GM12891 (cell line): ENCODE measurements at regions not wholly inside any gene's neighbourhood (a gene's known extent, or its start where the extent isn't known, plus 50 kb on each side); places are given as distances from the start of the nearest gene placed in this dataset.

Source experiments
- DNase-seq: peaks from one replicate; pipeline ENCODE4 v3.0.0; 2011; ENCODE audit warnings: low spot score; ENCODE audit not compliant: insufficient read length
- FAIRE-seq: peaks from 2 replicates; lab custom pipeline; 2011; peaks lifted over from hg19 to GRCh38; lab: Jason Lieb, UNC
- PAX5 ChIP-seq: IDR thresholded peaks from 2 replicates; pipeline ENCODE4 v1.6.1; 2011; ENCODE audit warnings: low read length, moderate library complexity, mild to moderate bottlenecking; ENCODE audit not compliant: insufficient read depth, severe bottlenecking
- POLR2A ChIP-seq: IDR thresholded peaks from 2 replicates; pipeline ENCODE4 v1.6.1; 2011; ENCODE audit warnings: low read depth, low read length, control low read depth
- POLR2AphosphoS5 ChIP-seq: IDR thresholded peaks from 2 replicates; pipeline ENCODE4 v1.6.1; 2011; ENCODE audit warnings: low read depth, low read length, control low read depth
- POU2F2 ChIP-seq: IDR thresholded peaks from 2 replicates; pipeline ENCODE4 v1.6.1; 2011; ENCODE audit warnings: low read depth, mild to moderate bottlenecking, control low read depth, low read length, moderate library complexity
- SPI1 ChIP-seq: IDR thresholded peaks from 2 replicates; pipeline ENCODE4 v1.6.1; 2011; ENCODE audit warnings: low read depth, low read length, control low read depth
- TAF1 ChIP-seq: IDR thresholded peaks from 2 replicates; pipeline ENCODE4 v1.6.1; 2011; ENCODE audit warnings: low read depth, low read length, control low read depth

DNA sequence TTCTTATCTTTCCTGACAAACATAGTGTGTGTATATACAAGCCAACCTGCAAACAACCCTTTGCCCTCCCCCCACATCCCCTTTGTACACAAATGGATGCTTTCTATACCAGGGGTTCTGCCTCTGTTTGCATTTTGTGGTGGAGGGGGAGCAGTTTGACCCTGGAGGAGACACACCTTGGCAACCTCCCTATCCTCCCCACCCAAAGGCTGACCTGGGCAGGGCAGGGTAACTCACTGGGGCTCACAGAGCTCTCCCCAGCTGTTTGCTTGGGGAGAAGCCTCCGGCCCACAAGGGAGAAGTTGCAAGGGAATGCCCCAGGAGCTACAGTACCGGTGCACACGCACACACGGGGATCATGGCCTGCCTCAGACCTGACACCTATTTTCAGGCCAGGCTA, 372.6 kb downstream of the BCOR start:
- TF ChIP-seq POU2F2 = no peak
- no peak for TF ChIP-seq POLR2AphosphoS5
- no peak for TF ChIP-seq SPI1
- TF ChIP-seq PAX5 = no peak
- TF ChIP-seq TAF1 = no peak
- no peak for TF ChIP-seq POLR2A
- DNase-seq = no peak
- no peak for FAIRE-seq

DNA sequence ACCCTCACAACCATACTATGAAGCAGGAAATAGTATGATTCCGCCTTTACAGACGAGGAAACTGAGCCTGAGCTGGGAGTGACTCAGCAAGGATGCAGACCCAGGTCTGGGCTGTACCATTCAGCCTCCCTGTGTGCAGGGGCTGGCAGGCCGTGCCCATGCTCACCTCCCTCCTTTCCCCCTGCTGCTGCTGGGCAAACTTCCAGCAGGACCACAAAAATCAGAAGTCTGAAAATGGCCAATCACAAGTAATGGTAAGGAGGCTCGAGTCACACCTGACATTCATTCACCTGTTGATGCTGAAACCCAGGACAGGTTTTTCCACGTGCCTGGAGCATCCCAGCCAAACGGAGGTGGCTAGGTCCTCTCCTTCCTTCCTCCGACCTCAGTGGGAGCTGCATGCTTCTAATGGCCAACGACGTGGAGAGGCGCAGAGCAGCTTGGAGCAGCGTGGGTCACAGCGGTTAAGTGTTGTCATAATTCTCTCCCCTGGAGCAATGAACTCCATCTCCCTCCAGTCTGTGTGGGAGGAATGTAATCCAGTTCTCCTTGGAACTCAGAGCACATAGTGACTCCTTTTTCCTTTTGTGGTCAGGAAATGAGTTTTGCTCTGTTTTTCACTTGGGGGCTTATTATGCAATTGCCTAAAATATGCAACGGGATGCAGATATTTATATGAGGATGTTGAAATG, 371.7 kb downstream of the BCOR start:
- DNase-seq (no peak), FAIRE-seq (no peak)
- TF ChIP-seq POU2F2 (no peak), TAF1 (no peak), PAX5 (no peak), POLR2AphosphoS5 (no peak), SPI1 (no peak), POLR2A (no peak)

DNA sequence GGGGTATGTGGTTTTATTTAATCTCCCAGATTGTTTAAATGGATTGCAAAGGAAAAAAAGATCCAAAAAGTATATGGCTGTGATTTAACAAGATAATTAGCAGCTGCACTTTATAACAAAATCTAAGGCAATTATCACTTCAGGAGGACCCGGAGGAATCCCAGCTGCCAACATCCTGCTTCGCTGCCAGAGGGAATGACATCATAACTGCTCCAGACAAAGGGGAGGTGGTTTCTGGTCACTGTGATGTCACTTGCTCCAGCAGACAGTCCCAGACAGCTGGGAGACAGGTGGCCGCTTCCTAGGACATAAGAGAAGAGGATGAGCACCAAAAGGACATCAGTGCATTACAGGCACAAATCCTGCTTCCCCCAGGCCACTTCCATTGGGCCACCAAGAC, 371.0 kb downstream of the BCOR start:
- no peak for TF ChIP-seq POU2F2
- TF ChIP-seq SPI1 = no peak
- no peak for TF ChIP-seq TAF1
- no peak for TF ChIP-seq POLR2A
- no peak for TF ChIP-seq POLR2AphosphoS5
- TF ChIP-seq PAX5 = no peak
- FAIRE-seq = no peak
- DNase-seq = no peak

DNA sequence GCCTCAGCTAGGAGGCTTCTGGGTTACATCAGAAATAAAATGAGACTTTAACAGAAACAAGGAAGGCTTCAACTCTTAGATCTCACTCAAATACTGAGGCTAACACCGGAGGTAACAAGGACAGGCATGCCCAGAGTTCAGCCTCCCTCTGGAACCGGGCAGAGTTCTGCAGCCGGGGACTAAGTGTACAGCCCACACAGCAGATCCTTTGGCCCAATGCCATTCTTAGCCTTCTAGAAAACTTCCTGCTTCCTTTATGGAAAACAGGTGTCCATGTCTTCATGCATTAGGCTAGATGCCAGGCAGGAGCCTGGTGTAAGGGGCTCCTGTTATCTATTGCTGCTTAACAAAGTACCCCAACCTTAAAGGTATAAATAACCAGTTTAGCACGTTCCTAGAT, 369.7 kb downstream of the BCOR start:
- DNase-seq (no peak), FAIRE-seq (no peak)
- TF ChIP-seq POU2F2 (no peak), POLR2AphosphoS5 (no peak), SPI1 (no peak), TAF1 (no peak), POLR2A (no peak), PAX5 (no peak)

DNA sequence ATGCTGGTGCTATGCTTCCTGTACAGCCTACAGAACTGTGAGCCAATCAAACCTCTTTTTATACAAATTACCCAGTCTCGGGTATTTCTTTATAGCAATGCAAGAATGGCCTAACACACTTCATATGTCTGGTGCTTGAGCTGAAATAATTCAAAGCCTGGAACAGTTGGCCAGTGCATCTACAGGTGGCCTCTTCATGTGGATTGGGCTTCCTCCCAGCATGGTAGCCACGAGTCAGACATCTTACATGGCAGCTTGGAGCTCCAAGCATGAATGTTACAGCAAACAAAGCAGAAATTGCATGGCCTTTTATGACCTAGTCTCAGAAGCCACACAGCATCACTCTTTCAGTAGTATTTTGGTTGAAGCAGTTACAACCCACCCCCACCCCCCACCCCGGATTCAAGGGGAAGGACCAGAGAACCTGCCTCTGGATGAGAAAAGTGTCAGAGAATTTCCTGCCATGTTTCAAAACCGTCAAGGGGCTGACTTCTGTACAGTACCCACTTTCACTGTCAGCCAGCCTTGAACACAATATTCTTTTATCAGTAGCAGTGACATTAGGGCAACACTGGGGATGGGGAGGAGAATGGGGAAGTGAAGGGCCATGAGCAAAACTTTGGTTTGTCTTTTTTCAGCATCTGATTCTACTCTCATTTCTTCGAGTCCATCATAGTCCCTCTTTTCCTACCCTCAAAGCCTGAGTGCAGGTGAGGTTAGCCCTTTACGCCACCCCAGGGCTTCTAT, 368.7 kb downstream of the BCOR start:
- TF ChIP-seq SPI1 = peak; percentile 19; the same call in 1 of the 2 replicates
- TF ChIP-seq POU2F2 = no peak
- DNase-seq (no peak), FAIRE-seq (no peak)

DNA sequence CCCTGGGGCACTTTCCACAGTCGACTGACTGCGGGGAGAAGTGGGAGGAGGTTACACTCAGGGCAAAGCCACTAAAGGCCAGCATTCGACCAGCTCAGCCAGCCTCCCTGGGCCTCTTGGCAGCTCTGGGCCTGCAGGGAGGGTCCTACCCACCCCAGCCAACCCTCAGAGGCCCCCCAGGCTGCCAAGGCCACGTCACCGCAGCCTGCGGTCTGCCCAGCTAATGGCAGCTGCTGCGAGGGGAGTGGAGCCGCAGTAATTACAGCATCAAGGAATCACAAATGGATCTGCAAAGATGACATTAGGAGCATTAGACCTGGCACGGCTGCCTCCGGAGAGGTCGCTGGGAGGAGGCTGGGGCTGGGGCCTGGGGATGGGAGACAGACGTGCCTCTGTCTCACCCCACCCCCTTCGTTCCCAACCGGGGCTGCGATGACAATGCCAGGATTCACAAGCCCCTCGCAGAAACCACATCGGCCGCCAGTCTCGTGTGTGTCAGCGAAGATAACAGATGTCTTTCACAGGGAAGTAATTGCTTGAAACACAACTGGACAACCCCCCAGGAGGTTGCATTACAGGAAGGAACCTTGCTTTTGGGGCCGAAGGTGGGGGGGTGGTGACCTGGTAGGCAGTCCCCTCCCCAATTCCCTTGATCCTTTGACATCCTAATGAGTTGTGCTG, 367.6 kb downstream of the BCOR start:
- TF ChIP-seq POLR2AphosphoS5 (no peak), POLR2A (no peak), PAX5 (no peak), SPI1 (no peak), POU2F2 (no peak), TAF1 (no peak)
- FAIRE-seq = peak; percentile 16
- DNase-seq = no peak

DNA sequence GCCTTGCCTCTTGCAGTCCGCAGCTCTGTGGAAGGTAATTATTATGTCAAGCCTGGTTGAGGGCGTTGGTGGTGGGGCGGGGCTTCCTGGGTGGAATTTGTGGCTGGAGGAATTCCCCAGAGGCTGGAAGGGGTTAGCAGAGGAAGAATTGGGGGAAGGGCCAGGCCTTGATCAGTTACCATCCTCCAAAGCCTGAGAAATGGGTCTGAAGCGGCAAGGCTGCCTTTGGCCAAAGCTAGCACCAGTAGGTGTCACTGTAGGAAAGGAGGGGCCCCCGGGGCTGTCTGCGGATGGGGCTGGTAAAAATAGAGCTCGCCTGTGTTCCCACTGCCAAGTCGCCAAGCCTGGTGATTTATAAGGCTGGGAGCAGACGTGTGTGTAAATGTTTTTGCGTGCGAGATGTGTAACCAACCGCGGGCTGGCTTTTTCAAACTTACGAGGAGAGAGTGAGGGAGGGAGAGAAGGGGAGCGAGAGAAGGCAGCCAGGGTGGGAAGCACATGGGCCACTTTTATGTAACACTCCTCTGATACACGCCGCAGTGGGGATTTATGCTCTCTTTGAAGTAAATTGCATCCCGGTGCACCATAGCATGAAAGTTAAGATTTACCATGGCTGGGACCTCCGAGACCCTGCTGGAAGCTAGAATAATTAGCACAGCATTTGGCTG, 367.0 kb downstream of the BCOR start:
- DNase-seq (peak; percentile 52), FAIRE-seq (peak; percentile 69)

DNA sequence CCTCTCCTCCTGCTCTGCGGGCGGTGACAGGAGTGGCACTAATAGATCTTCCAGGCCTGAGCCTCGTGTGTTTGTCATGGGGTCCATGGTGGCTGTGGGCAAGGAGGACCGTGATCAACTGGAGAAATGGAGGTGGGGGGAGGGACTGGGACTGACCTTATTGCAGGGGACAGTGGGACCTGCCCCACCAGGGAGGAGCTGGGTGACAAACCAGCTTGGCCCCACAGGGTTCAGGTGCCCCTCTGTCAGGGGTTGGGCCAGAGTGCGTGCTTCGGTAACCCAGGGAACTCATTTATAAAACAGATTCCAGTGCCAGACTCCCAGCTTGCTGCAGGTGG, 366.5 kb downstream of the BCOR start:
- TF ChIP-seq POLR2AphosphoS5 (no peak), SPI1 (no peak), POLR2A (no peak), TAF1 (no peak), POU2F2 (no peak), PAX5 (no peak)
- DNase-seq (no peak), FAIRE-seq (no peak)

More for the DNA sequence above, 367.0 kb downstream of the BCOR start:
- TF ChIP-seq POLR2A (no peak), TAF1 (no peak)

DNA sequence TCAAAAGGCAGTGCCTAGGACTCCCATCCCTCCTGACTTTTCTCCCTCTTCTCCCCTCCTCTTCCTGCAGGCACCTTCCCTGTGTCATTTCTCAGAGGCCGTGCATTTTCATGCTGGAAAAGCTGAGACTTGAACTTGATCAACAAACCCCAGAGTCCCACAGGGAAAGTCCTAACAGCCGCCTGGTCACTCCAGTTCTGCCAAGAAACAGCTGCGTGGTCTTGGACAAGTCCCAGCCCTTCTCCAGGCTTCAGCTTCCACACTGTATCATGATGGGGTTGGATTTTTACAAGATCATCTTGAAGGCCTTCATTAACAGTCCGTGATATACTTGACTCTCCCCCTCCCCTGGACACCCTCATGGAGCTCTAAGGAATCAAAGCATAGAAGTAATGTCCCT, 366.0 kb downstream of the BCOR start:
- FAIRE-seq = no peak
- DNase-seq = no peak
- no peak for TF ChIP-seq POLR2AphosphoS5
- TF ChIP-seq POLR2A = no peak
- TF ChIP-seq SPI1 = no peak
- no peak for TF ChIP-seq POU2F2
- no peak for TF ChIP-seq PAX5
- TF ChIP-seq TAF1 = no peak

DNA sequence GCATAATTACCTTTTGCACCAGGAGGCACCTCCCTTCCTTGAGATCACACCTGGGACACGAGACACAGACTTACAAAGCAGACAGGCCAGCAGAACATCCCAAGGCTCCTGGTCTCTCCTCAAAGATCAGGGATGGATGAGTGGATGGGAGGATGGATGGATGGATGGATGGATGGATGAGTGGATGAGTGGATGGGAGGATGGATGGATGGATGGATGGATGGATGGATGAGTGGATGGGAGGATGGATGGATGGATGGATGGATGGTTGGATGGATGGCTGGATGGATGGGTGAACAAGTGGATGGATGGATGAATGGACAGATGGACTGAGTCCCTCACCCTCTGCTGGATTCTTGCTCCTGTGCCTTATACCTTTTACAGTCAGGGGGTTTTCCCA, 364.0 kb downstream of the BCOR start:
- DNase-seq (no peak), FAIRE-seq (no peak)
- no peak for TF ChIP-seq SPI1
- TF ChIP-seq TAF1 = no peak
